ENCODE measurements at regions not wholly inside any gene's neighbourhood (a gene's known extent, or its start where the extent isn't known, plus 50 kb on each side); places are given as distances from the start of the nearest gene placed in this dataset.

GRCh38 chr10:121076776-121077715 lies 225.9 kb downstream of the WDR11 start:
- H3K79me1 ChIP-seq (ENCODE audit: low read length): peaks cover 8% of the 10 kb centered on the region
- no peak overlapping the region for H2AK5ac ChIP-seq (ENCODE audit: low read length)
- H3K4me2 ChIP-seq (ENCODE audit: low read length): peak overlapping the region; percentile 21
- H3K27me3 ChIP-seq (ENCODE audit: insufficient read depth, low read length): no peaks in the 10 kb centered on the region
- DNase-seq: peak; percentile 95 to 96
- H4K12ac ChIP-seq (ENCODE audit: low read depth, low read length): no peak overlapping the region
- no peak overlapping the region for H3K14ac ChIP-seq (ENCODE audit: low read length)
- no peaks in the 10 kb centered on the region for H3K9me3 ChIP-seq (ENCODE audit: insufficient read depth, low read depth, low read length)
- peak overlapping the region; percentile 11 for H2BK12ac ChIP-seq (ENCODE audit: low read length)
- H4K8ac ChIP-seq (ENCODE audit: low read depth, low read length): no peak overlapping the region
- H4K91ac ChIP-seq (ENCODE audit: low read depth, low read length): no peak overlapping the region
- peak overlapping the region; percentile 25 for H3K27ac ChIP-seq (ENCODE audit: low read depth, low read length)
- H3K36me3 ChIP-seq (ENCODE audit: control insufficient read depth in 1 of 2, insufficient read depth in 2 of 2, low read length in 2 of 2): no peaks in the 10 kb centered on the region
- H3K9ac ChIP-seq (ENCODE audit: low read length): no peak overlapping the region
- H3K4ac ChIP-seq (ENCODE audit: low read depth, low read length): no peak overlapping the region
- no peak overlapping the region for H3K4me3 ChIP-seq (ENCODE audit: low read depth, low read length)
- H3K18ac ChIP-seq (ENCODE audit: low read length): no peak overlapping the region
- no CpG with 5 or more reads among the region's 12 CpGs for WGBS (ENCODE audit: extremely low coverage, insufficient coverage, insufficient read length)
- H3K23ac ChIP-seq (ENCODE audit: low read length): no peak overlapping the region
- H2AFZ ChIP-seq (ENCODE audit: insufficient read depth, low read length, poor library complexity): no peak overlapping the region
- peaks cover 24 to 32% of the 10 kb centered on the region in 2 experiments for H3K4me1 ChIP-seq (ENCODE audit: control insufficient read depth in 1 of 2, insufficient read depth in 2 of 2, low read length in 2 of 2)
- H2BK5ac ChIP-seq (ENCODE audit: low read depth, low read length, poor library complexity): peak overlapping the region; percentile 22
- H3K79me2 ChIP-seq (ENCODE audit: control insufficient read depth, insufficient read depth, low read length, poor library complexity): no peaks in the 10 kb centered on the region
- peak overlapping the region; percentile 9 for H2BK120ac ChIP-seq (ENCODE audit: insufficient read depth, low read length, poor library complexity)

GRCh38 chr10:121078036-121078435 lies 226.9 kb downstream of the WDR11 start:
- Histone ChIP-seq H3K4me3 (ENCODE audit: low read depth, low read length) (no peak overlapping the region), H2AK5ac (ENCODE audit: low read length) (peak overlapping the region; percentile 88), H3K4ac (ENCODE audit: low read depth, low read length) (no peak overlapping the region), H2BK5ac (ENCODE audit: low read depth, low read length, poor library complexity) (peak overlapping the region; percentile 47), H3K27ac (ENCODE audit: low read depth, low read length) (peak overlapping the region; percentile 48), H3K18ac (ENCODE audit: low read length) (peak overlapping the region; percentile 30), H3K9me3 (ENCODE audit: insufficient read depth, low read depth, low read length) (no peaks in the 10 kb centered on the region), H2BK120ac (ENCODE audit: insufficient read depth, low read length, poor library complexity) (peak overlapping the region; percentile 85), H4K8ac (ENCODE audit: low read depth, low read length) (no peak overlapping the region), H3K4me2 (ENCODE audit: low read length) (peak overlapping the region; percentile 0), H4K12ac (ENCODE audit: low read depth, low read length) (no peak overlapping the region), H3K4me1 (ENCODE audit: control insufficient read depth in 1 of 2, insufficient read depth in 2 of 2, low read length in 2 of 2) (peaks cover 24 to 32% of the 10 kb centered on the region in 2 experiments), H3K14ac (ENCODE audit: low read length) (peak overlapping the region; percentile 69), H3K27me3 (ENCODE audit: insufficient read depth, low read length) (no peaks in the 10 kb centered on the region), H4K91ac (ENCODE audit: low read depth, low read length) (peak overlapping the region; percentile 61), H3K79me2 (ENCODE audit: control insufficient read depth, insufficient read depth, low read length, poor library complexity) (no peaks in the 10 kb centered on the region), H3K36me3 (ENCODE audit: control insufficient read depth in 1 of 2, insufficient read depth in 2 of 2, low read length in 2 of 2) (no peaks in the 10 kb centered on the region), H3K9ac (ENCODE audit: low read length) (no peak overlapping the region), H2AFZ (ENCODE audit: insufficient read depth, low read length, poor library complexity) (no peak overlapping the region), H2BK12ac (ENCODE audit: low read length) (peak overlapping the region; percentile 85), H3K79me1 (ENCODE audit: low read length) (peaks cover 8% of the 10 kb centered on the region), H3K23ac (ENCODE audit: low read length) (no peak overlapping the region)
- DNase-seq: no peak
- WGBS (ENCODE audit: extremely low coverage, insufficient coverage, insufficient read length): no CpG with 5 or more reads among the region's 8 CpGs

- no peak overlapping the region for H4K91ac ChIP-seq (ENCODE audit: low read depth, low read length)
- H2AFZ ChIP-seq (ENCODE audit: insufficient read depth, low read length, poor library complexity): no peak overlapping the region
- no peaks in the 10 kb centered on the region for H3K36me3 ChIP-seq (ENCODE audit: control insufficient read depth in 1 of 2, insufficient read depth in 2 of 2, low read length in 2 of 2)
- no peak overlapping the region for H2BK5ac ChIP-seq (ENCODE audit: low read depth, low read length, poor library complexity)
- H2BK120ac ChIP-seq (ENCODE audit: insufficient read depth, low read length, poor library complexity): no peak overlapping the region
- H3K4me3 ChIP-seq (ENCODE audit: low read depth, low read length): no peak overlapping the region
- H3K14ac ChIP-seq (ENCODE audit: low read length): no peak overlapping the region
- H3K9ac ChIP-seq (ENCODE audit: low read length): no peak overlapping the region
- H3K4ac ChIP-seq (ENCODE audit: low read depth, low read length): no peak overlapping the region
- H3K4me1 ChIP-seq (ENCODE audit: control insufficient read depth in 1 of 2, insufficient read depth in 2 of 2, low read length in 2 of 2): peaks cover 24 to 32% of the 10 kb centered on the region in 2 experiments
- no peak overlapping the region for H4K8ac ChIP-seq (ENCODE audit: low read depth, low read length)
- no peak overlapping the region for H4K12ac ChIP-seq (ENCODE audit: low read depth, low read length)
- H3K79me1 ChIP-seq (ENCODE audit: low read length): peaks cover 8% of the 10 kb centered on the region
- H3K23ac ChIP-seq (ENCODE audit: low read length): no peak overlapping the region
- H3K79me2 ChIP-seq (ENCODE audit: control insufficient read depth, insufficient read depth, low read length, poor library complexity): no peaks in the 10 kb centered on the region
- no CpG with 5 or more reads among the region's 8 CpGs for WGBS (ENCODE audit: extremely low coverage, insufficient coverage, insufficient read length)
- peak; percentile 95 to 97 for DNase-seq
- no peak overlapping the region for H2AK5ac ChIP-seq (ENCODE audit: low read length)
- H3K4me2 ChIP-seq (ENCODE audit: low read length): no peak overlapping the region
- H2BK12ac ChIP-seq (ENCODE audit: low read length): no peak overlapping the region
- H3K18ac ChIP-seq (ENCODE audit: low read length): no peak overlapping the region
- H3K9me3 ChIP-seq (ENCODE audit: insufficient read depth, low read depth, low read length): no peaks in the 10 kb centered on the region
- no peaks in the 10 kb centered on the region for H3K27me3 ChIP-seq (ENCODE audit: insufficient read depth, low read length)
- peak overlapping the region; percentile 48 for H3K27ac ChIP-seq (ENCODE audit: low read depth, low read length)
Measured at GRCh38 chr10:121078672-121079102, 227.5 kb downstream of the WDR11 start.

- H3K4ac ChIP-seq (ENCODE audit: low read depth, low read length): no peak overlapping the region
- no peak overlapping the region for H3K4me3 ChIP-seq (ENCODE audit: low read depth, low read length)
- no peak for DNase-seq
- H2AFZ ChIP-seq (ENCODE audit: insufficient read depth, low read length, poor library complexity): no peak overlapping the region
- H3K27me3 ChIP-seq (ENCODE audit: insufficient read depth, low read length): no peaks in the 10 kb centered on the region
- H3K9me3 ChIP-seq (ENCODE audit: insufficient read depth, low read depth, low read length): no peaks in the 10 kb centered on the region
- H3K23ac ChIP-seq (ENCODE audit: low read length): no peak overlapping the region
- H4K12ac ChIP-seq (ENCODE audit: low read depth, low read length): no peak overlapping the region
- H3K79me1 ChIP-seq (ENCODE audit: low read length): peaks cover 8% of the 10 kb centered on the region
- no peak overlapping the region for H3K27ac ChIP-seq (ENCODE audit: low read depth, low read length)
- H3K4me2 ChIP-seq (ENCODE audit: low read length): no peak overlapping the region
- H3K79me2 ChIP-seq (ENCODE audit: control insufficient read depth, insufficient read depth, low read length, poor library complexity): no peaks in the 10 kb centered on the region
- H2BK5ac ChIP-seq (ENCODE audit: low read depth, low read length, poor library complexity): no peak overlapping the region
- no CpG with 5 or more reads among the region's 6 CpGs for WGBS (ENCODE audit: extremely low coverage, insufficient coverage, insufficient read length)
- no peak overlapping the region for H2BK12ac ChIP-seq (ENCODE audit: low read length)
- no peak overlapping the region for H2BK120ac ChIP-seq (ENCODE audit: insufficient read depth, low read length, poor library complexity)
- H4K91ac ChIP-seq (ENCODE audit: low read depth, low read length): peak overlapping the region; percentile 33
- no peak overlapping the region for H3K18ac ChIP-seq (ENCODE audit: low read length)
- peaks cover 24 to 29% of the 10 kb centered on the region in 2 experiments for H3K4me1 ChIP-seq (ENCODE audit: control insufficient read depth in 1 of 2, insufficient read depth in 2 of 2, low read length in 2 of 2)
- no peak overlapping the region for H4K8ac ChIP-seq (ENCODE audit: low read depth, low read length)
- no peaks in the 10 kb centered on the region for H3K36me3 ChIP-seq (ENCODE audit: control insufficient read depth in 1 of 2, insufficient read depth in 2 of 2, low read length in 2 of 2)
- no peak overlapping the region for H3K14ac ChIP-seq (ENCODE audit: low read length)
- no peak overlapping the region for H3K9ac ChIP-seq (ENCODE audit: low read length)
- H2AK5ac ChIP-seq (ENCODE audit: low read length): no peak overlapping the region
Measured at GRCh38 chr10:121079226-121079625, 228.1 kb downstream of the WDR11 start.

Measured in trophoblast cell (in vitro differentiated cells and primary cell).